Mucosa of descending colon (tissue), 3 donors: ENCODE measurements at regions not wholly inside any gene's neighbourhood (a gene's known extent, or its start where the extent isn't known, plus 50 kb on each side); places are given as distances from the start of the nearest gene placed in this dataset.

Source experiments
- ATAC-seq: fragments of 200-7000 bp; cut with Tn5 transposase; one replicate; pipeline ENCODE4 v1.9.1; 2020; ENCODE audit warnings: mild to moderate bottlenecking, moderate library complexity
- DNase-seq, 3 donors: peaks; one replicate each; pipeline ENCODE4 v3.0.0-alpha.2; 2020
- H3K36me3 ChIP-seq: fragments of 200-600 bp; one replicate; pipeline ENCODE4 v1.8.0; 2021; ENCODE audit warnings: low read depth, mild to moderate bottlenecking
- H3K4me1 ChIP-seq: fragments of 200-600 bp; one replicate; pipeline ENCODE4 v1.8.0; 2021; ENCODE audit warnings: low read depth, mild to moderate bottlenecking
- H3K4me3 ChIP-seq: fragments of 200-600 bp; one replicate; pipeline ENCODE4 v1.8.0; 2021; ENCODE audit warnings: mild to moderate bottlenecking
- H3K9me3 ChIP-seq: fragments of 200-600 bp; one replicate; pipeline ENCODE4 v1.8.0; 2021; ENCODE audit warnings: mild to moderate bottlenecking
- CTCF ChIP-seq: fragments of 200-600 bp; IDR thresholded peaks from one replicate; pipeline ENCODE4 v1.8.0; 2022; ENCODE audit warnings: antibody characterized with exemption, mild to moderate bottlenecking
- intact Hi-C, 2 donors: fragments of 100-400 bp; cut with DNase I in 1 of 2; cut with micrococcal nuclease in 1 of 2; formaldehyde crosslinking; loops; one replicate each; pipeline versions ENCODE4 v1.11.0 to v1.11.1; 2022; cut with DNase I, micrococcal nuclease
- donor health status: DM: no; HTN: no; CAD: no; lungs with moderate emphysema.
- donor health status: DM: no; HTN: no; CAD: no.
- donor health status: DM: no; HTN: yes; CAD: no.

GRCh38 chr9:1804128-1804865, 210.8 kb upstream of the SMARCA2 start:
- no peak overlapping the region for H3K4me3 ChIP-seq
- TF ChIP-seq CTCF, result no peak
- no peaks in the 10 kb centered on the region for H3K36me3 ChIP-seq
- intact Hi-C loops, result no loop called here
- DNase-seq (no peak), ATAC-seq (no peak)
- H3K4me1 ChIP-seq, result no peaks in the 10 kb centered on the region
- no peaks in the 10 kb centered on the region for H3K9me3 ChIP-seq

- TF ChIP-seq CTCF, result no peak
- no peak for ATAC-seq
- no peaks in the 10 kb centered on the region for H3K4me1 ChIP-seq
- H3K4me3 ChIP-seq, result no peak overlapping the region
- intact Hi-C loops, result no loop called here
- DNase-seq, result no peak
- no peaks in the 10 kb centered on the region for H3K9me3 ChIP-seq
- no peaks in the 10 kb centered on the region for H3K36me3 ChIP-seq
Measured at GRCh38 chr9:1829719-1830118, 185.4 kb upstream of the SMARCA2 start.

DNA sequence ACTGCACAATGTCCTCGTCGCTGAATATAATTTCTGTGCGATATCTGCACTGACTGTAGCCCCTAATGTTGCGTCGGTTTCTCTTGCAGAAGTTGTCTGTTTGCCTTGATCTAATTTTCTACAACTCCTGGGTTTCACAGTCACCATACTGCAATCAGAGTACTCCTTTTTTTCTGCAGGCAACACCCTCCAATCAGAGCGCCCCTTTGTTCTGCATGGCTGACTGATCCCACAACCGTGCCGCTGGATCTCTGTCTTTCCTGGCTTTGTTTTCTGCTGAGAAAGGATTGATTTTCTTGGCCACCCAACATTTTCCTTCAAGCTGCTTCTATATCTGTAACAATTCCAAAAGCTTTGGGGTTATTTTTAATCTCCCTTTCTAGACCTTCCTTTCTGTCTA, 182.2 kb upstream of the SMARCA2 start:
- no peak for DNase-seq
- no peak for TF ChIP-seq CTCF
- H3K9me3 ChIP-seq, result no peaks in the 10 kb centered on the region
- intact Hi-C loops, result no loop called here
- no peaks in the 10 kb centered on the region for H3K4me1 ChIP-seq
- ATAC-seq, result no peak
- H3K36me3 ChIP-seq, result no peaks in the 10 kb centered on the region
- no peak overlapping the region for H3K4me3 ChIP-seq

- Histone ChIP-seq H3K9me3 (no peaks in the 10 kb centered on the region), H3K4me3 (no peak overlapping the region), H3K36me3 (no peaks in the 10 kb centered on the region), H3K4me1 (no peaks in the 10 kb centered on the region)
- TF ChIP-seq CTCF, result no peak
- peak in 2 of 3 donors; percentile 28 to 31 for DNase-seq
- intact Hi-C loops, result no loop called here
- peak; percentile 16 for ATAC-seq
Measured at GRCh38 chr9:1837453-1838084, 177.6 kb upstream of the SMARCA2 start.

DNA sequence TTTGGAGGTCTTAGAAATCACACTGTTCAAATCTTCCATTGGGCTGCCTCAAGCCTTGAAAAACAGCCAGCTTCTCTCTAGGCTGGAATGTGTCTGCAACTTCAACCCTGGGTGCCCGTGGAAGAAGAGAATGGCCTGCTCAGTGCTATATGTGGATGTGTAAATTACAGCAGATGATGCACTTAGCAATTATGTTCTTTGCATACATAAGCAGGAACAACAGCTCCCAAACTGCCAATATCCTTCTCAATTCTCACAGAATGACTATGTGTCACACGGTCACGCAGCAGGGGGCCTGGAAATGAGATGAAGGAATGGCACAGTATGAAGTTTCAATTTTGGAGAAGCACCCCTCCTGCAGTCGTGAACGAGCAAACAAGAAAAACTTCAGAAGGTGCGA, 175.2 kb upstream of the SMARCA2 start:
- no peak for DNase-seq
- intact Hi-C loops, result no loop called here
- TF ChIP-seq CTCF, result no peak

More for the DNA sequence above, 175.2 kb upstream of the SMARCA2 start:
- no peaks in the 10 kb centered on the region for H3K9me3 ChIP-seq
- no peak overlapping the region for H3K4me3 ChIP-seq
- no peak for ATAC-seq
- no peaks in the 10 kb centered on the region for H3K36me3 ChIP-seq
- no peaks in the 10 kb centered on the region for H3K4me1 ChIP-seq
